HEK293 (cell line): ENCODE measurements at regions not wholly inside any gene's neighbourhood (a gene's known extent, or its start where the extent isn't known, plus 50 kb on each side); places are given as distances from the start of the nearest gene placed in this dataset.

ENCODE experiments used
- CTCF ChIA-PET: fragments of 350-600 bp; formaldehyde crosslinking; extraction: SDS; loops from one replicate; lab custom pipeline; 2021; ENCODE audit warnings: antibody characterized with exemption; lab: Yijun Ruan, JAX
- POLR2A ChIA-PET: fragments of 300-600 bp; formaldehyde crosslinking; extraction: SDS; loops from one replicate; lab custom pipeline; 2020; ENCODE audit warnings: antibody characterized with exemption, inconsistent platforms; lab: Yijun Ruan, JAX
- H3K27ac ChIP-seq: fragments of 200-500 bp; sonication (Bioruptor generic); 2 replicates; pipeline ENCODE4 v1.5.1; 2014; ENCODE audit warnings: low read depth, low read length, control low read depth, inconsistent platforms; ENCODE audit errors: extremely low read depth
- H3K36me3 ChIP-seq, 2 experiments: fragments of 200-500 bp in 1 of 2; sonication (Bioruptor generic) in 1 of 2; 1 replicate in 1 of 2; 2 replicates in 1 of 2; pipeline ENCODE4 v1.5.1; 2014 to 2017; ENCODE audit warnings: inconsistent platforms in 2 of 2, low read length in 2 of 2; ENCODE audit not compliant: control insufficient read depth in 2 of 2, insufficient read depth in 1 of 2
- H3K4me1 ChIP-seq: fragments of 200-500 bp; sonication (Bioruptor generic); 2 replicates; pipeline ENCODE4 v1.5.1; 2014; ENCODE audit warnings: mild to moderate bottlenecking, low read length, inconsistent platforms; ENCODE audit not compliant: control insufficient read depth, insufficient read depth
- H3K4me3 ChIP-seq: 2 replicates; pipeline ENCODE4 v1.5.1; 2011; ENCODE audit warnings: low read depth, mild to moderate bottlenecking, control low read depth, low read length, moderate library complexity
- H3K9me3 ChIP-seq: fragments of 200-500 bp; sonication (Bioruptor generic); 2 replicates; pipeline ENCODE4 v1.5.1; 2014; ENCODE audit warnings: low read depth, low read length, inconsistent platforms; ENCODE audit not compliant: control insufficient read depth, insufficient read depth
- BCL11B ChIP-seq: fragments of 450-650 bp; formaldehyde crosslinking; IDR thresholded peaks from 2 replicates; pipeline ENCODE4 v1.5.1; 2016; ENCODE audit warnings: low read depth, missing biosample characterization, missing genetic modification characterization
- BCL6B ChIP-seq: fragments of 450-650 bp; formaldehyde crosslinking; IDR thresholded peaks from 2 replicates; pipeline ENCODE4 v1.5.1; 2017; ENCODE audit warnings: missing biosample characterization, missing genetic modification characterization
- EGR2 ChIP-seq: fragments of 450-650 bp; formaldehyde crosslinking; IDR thresholded peaks from 2 replicates; pipeline ENCODE4 v1.5.1; 2016; ENCODE audit warnings: low read depth, missing biosample characterization, missing genetic modification characterization
- GLI2 ChIP-seq: fragments of 450-650 bp; formaldehyde crosslinking; IDR thresholded peaks from 2 replicates; pipeline ENCODE4; 2017; ENCODE audit warnings: missing biosample characterization, missing genetic modification characterization, low read depth, borderline replicate concordance
- KLF10 ChIP-seq: fragments of 450-650 bp; IDR thresholded peaks from 2 replicates; pipeline ENCODE4 v1.5.1; 2018; ENCODE audit warnings: missing biosample characterization, mild to moderate bottlenecking, missing genetic modification characterization
- MYNN ChIP-seq: fragments of 450-650 bp; formaldehyde crosslinking; IDR thresholded peaks from 2 replicates; pipeline ENCODE4 v1.5.1; 2016; ENCODE audit warnings: missing biosample characterization, missing genetic modification characterization, borderline replicate concordance
- TSHZ1 ChIP-seq: fragments of 450-650 bp; formaldehyde crosslinking; IDR thresholded peaks from 2 replicates; pipeline ENCODE4 v1.5.1; 2016; ENCODE audit warnings: missing biosample characterization, missing genetic modification characterization, borderline replicate concordance
- ZIC2 ChIP-seq: fragments of 450-650 bp; formaldehyde crosslinking; IDR thresholded peaks from 2 replicates; pipeline ENCODE4 v1.5.1; 2016; ENCODE audit warnings: missing biosample characterization, missing genetic modification characterization
- ZNF155 ChIP-seq: fragments of 450-650 bp; formaldehyde crosslinking; IDR thresholded peaks from 2 replicates; pipeline ENCODE4 v1.5.1; 2016; ENCODE audit warnings: missing biosample characterization, missing genetic modification characterization
- ZNF19 ChIP-seq: fragments of 450-650 bp; formaldehyde crosslinking; IDR thresholded peaks from 2 replicates; pipeline ENCODE4; 2016; ENCODE audit warnings: missing biosample characterization, missing genetic modification characterization, low read depth
- ZNF23 ChIP-seq: fragments of 450-650 bp; formaldehyde crosslinking; IDR thresholded peaks from 2 replicates; pipeline ENCODE4 v1.5.1; 2016; ENCODE audit warnings: missing biosample characterization, missing genetic modification characterization, borderline replicate concordance
- ZNF280C ChIP-seq: fragments of 450-650 bp; formaldehyde crosslinking; IDR thresholded peaks from 2 replicates; pipeline ENCODE4 v1.5.1; 2016; ENCODE audit warnings: missing biosample characterization, missing genetic modification characterization
- ZNF416 ChIP-seq: fragments of 450-650 bp; formaldehyde crosslinking; IDR thresholded peaks from 2 replicates; pipeline ENCODE4 v1.5.1; 2016; ENCODE audit warnings: missing biosample characterization, missing genetic modification characterization
- ZNF544 ChIP-seq: fragments of 450-650 bp; formaldehyde crosslinking; IDR thresholded peaks from 2 replicates; pipeline ENCODE4 v1.5.0; 2017; ENCODE audit warnings: missing biosample characterization, missing genetic modification characterization
- ZNF549 ChIP-seq: fragments of 450-650 bp; IDR thresholded peaks from 2 replicates; pipeline ENCODE4 v1.5.1; 2018; ENCODE audit warnings: missing biosample characterization, missing genetic modification characterization, mild to moderate bottlenecking, inconsistent platforms, moderate library complexity
- ZNF571 ChIP-seq: fragments of 450-650 bp; formaldehyde crosslinking; IDR thresholded peaks from 2 replicates; pipeline ENCODE4 v1.5.0; 2017; ENCODE audit warnings: missing biosample characterization, missing genetic modification characterization
- ZNF624 ChIP-seq: fragments of 450-650 bp; formaldehyde crosslinking; IDR thresholded peaks from 2 replicates; pipeline ENCODE4 v1.5.1; 2017; ENCODE audit warnings: missing biosample characterization, missing genetic modification characterization
- ZNF626 ChIP-seq: fragments of 450-650 bp; sonication (Bioruptor Pico); formaldehyde crosslinking; IDR thresholded peaks from 2 replicates; pipeline ENCODE4 v1.5.1; 2018; ENCODE audit warnings: missing biosample characterization, missing genetic modification characterization, inconsistent platforms
- ZNF692 ChIP-seq: fragments of 450-650 bp; formaldehyde crosslinking; IDR thresholded peaks from 2 replicates; pipeline ENCODE4 v1.5.1; 2016; ENCODE audit warnings: missing biosample characterization, missing genetic modification characterization

GRCh38 chr4:181823183-181823582, 420.0 kb upstream of the TENM3 start:
- Histone ChIP-seq H3K4me3 (no peak overlapping the region), H3K4me1 (peaks cover 16% of the 10 kb centered on the region), H3K36me3 (no peaks in the 10 kb centered on the region)
- TF ChIP-seq BCL11B (tag by site-specific recombination) (no peak), GLI2 (no peak), ZNF416 (tag by site-specific recombination) (no peak), ZNF626 (no peak), ZNF23 (tag by site-specific recombination) (no peak)
- TF ChIP-seq, all 188 proteins: peak for 0
- no peak overlapping the region for H3K27ac ChIP-seq
- ChIA-PET CTCF (interaction anchor here (0.7 kb wide), 1 partner anchor 250 kb away, joined by 3 read pairs; no protein-coding TSS in a partner anchor), POLR2A (no interaction called here)
- H3K9me3 ChIP-seq, result no peaks in the 10 kb centered on the region

- CTCF ChIA-PET, result no interaction called here
- Histone ChIP-seq H3K36me3 (no peaks in the 10 kb centered on the region), H3K4me3 (no peak overlapping the region), H3K27ac (no peak overlapping the region), H3K4me1 (peaks cover 16% of the 10 kb centered on the region), H3K9me3 (no peaks in the 10 kb centered on the region)
- POLR2A ChIA-PET, result no interaction called here
- no peak for TF ChIP-seq ZNF571 (tag by site-specific recombination)
- TF ChIP-seq ZNF280C (tag by site-specific recombination), result no peak
- no peak for TF ChIP-seq EGR2 (tag by site-specific recombination)
- no peak for TF ChIP-seq BCL6B (tag by site-specific recombination)
- TF ChIP-seq ZNF549, result no peak
- no peak for TF ChIP-seq KLF10
Measured at GRCh38 chr4:181823645-181824044, 419.6 kb upstream of the TENM3 start.

GRCh38 chr4:181825564-181825963, 417.6 kb upstream of the TENM3 start:
- CTCF ChIA-PET, result no interaction called here
- H3K36me3 ChIP-seq, result no peaks in the 10 kb centered on the region
- POLR2A ChIA-PET, result no interaction called here
- no peaks in the 10 kb centered on the region for H3K9me3 ChIP-seq
- H3K27ac ChIP-seq, result no peak overlapping the region
- H3K4me3 ChIP-seq, result no peak overlapping the region
- H3K4me1 ChIP-seq, result peaks cover 16% of the 10 kb centered on the region
- no peak for TF ChIP-seq ZNF692
- TF ChIP-seq MYNN, result no peak
- TF ChIP-seq ZNF19 (tag by site-specific recombination), result no peak
- no peak for TF ChIP-seq ZNF155 (tag by site-specific recombination)
- TF ChIP-seq ZNF624 (tag by site-specific recombination), result no peak
- TF ChIP-seq ZIC2 (tag by site-specific recombination), result no peak
- no peak for TF ChIP-seq ZNF544 (tag by site-specific recombination)
- TF ChIP-seq ZNF280C (tag by site-specific recombination), result no peak
- TF ChIP-seq TSHZ1 (tag by site-specific recombination), result no peak
